AG20443 (cell line): ENCODE measurements at regions not wholly inside any gene's neighbourhood (a gene's known extent, or its start where the extent isn't known, plus 50 kb on each side); places are given as distances from the start of the nearest gene placed in this dataset.

ENCODE experiments used
- DNase-seq: peaks from one replicate; pipeline ENCODE4 v3.0.0; 2012; ENCODE audit warnings: low spot score, mixed read lengths

DNA sequence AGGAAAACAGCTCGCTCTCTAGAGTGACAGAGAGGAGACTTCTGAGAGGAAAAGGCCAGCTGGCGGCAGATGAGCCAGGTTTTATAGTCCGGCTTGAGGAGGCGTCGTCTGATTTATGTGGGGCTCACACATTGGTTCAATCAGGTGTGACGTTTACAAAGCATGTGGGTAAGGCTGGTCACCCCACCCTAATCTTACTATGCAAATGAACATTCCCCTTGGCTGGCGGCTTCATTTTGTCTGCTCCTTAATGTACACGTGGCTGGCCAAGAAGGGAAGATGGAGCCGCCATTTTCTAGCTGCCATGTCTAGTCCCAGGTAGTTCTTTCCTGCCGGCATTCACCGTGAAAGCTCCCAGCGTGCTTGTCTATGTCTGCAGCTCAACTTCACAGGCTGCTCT is 299.1 kb upstream of the SPRED2 start:
- DNase-seq = no peak

GRCh38 chr2:65730186-65730585 is 297.8 kb upstream of the SPRED2 start:
- no peak for DNase-seq

GRCh38 chr2:65729246-65729645 is 296.8 kb upstream of the SPRED2 start:
- no peak for DNase-seq

DNA sequence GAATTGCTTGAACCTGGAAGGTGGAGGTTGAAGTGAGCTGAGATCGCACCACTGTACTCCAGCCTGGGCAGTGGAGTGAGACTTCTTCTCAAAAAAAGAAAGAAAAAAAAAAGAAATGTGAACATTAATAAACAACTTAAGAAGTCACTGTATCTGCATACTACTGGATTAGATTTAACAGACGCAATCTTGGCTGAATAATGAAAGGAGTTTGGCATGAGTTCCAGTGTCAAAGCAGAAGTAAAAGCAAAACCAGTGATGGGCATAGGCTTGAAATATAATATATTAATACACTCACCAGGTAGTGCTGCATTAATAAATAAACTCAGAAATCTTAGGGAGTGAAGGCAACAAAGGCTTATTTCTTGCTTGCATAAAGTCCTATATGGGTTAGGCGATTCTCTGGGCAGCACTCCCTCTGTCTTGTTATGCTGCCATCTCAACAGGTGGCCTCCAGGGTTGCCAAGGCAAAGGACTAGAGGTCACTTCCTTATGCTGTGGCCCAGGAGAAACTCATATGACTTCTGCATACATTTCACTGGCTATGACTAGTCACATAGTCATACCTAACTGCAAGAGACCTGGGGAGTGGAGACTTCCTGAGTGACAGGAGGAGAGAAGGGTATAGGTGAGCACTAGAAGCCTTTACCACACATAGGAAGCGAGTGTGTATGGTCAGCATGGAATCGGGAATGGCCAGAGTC is 296.2 kb upstream of the SPRED2 start:
- no peak for DNase-seq

DNA sequence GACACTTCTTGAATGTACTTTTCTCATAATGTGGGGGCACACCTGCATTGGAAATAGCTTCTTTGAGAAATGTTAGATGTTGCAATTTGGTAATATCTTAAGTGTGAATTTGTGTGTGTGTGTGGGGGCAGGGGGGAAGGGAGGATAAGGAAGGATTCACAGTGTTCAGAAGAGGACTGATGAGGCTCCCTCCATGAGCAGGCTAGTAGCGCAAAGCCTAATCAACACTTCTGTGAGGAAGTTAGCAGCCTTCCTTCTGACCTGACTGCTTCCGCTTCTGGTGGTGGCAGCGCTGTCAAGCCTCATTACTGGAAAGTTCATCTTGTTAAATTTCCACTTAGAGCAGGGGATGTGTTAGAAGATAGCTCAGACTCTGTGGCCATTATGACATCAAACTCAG is 295.4 kb upstream of the SPRED2 start:
- DNase-seq = no peak

DNA sequence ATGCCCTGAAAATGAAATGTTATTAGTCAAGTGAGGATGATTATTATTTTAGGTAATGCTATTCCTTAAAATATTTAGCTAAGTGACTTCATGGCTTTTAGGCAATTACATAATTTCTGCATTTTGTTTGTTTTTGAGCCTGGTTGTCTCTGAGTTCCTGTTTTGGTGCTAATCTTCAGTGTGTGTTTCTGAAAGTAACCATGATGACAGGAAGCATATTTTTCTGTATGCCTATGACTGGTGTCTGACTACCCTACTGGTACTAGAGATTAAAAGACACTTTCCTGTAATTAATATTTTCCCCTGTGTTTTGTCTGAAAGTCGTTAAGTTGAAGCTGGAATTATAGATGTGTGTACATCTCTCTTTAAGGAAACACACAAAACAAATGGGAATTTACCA is 295.0 kb upstream of the SPRED2 start:
- DNase-seq = no peak

GRCh38 chr2:65724752-65725151 is 292.4 kb upstream of the SPRED2 start:
- no peak for DNase-seq

GRCh38 chr2:65724336-65724735 is 291.9 kb upstream of the SPRED2 start:
- no peak for DNase-seq

DNA sequence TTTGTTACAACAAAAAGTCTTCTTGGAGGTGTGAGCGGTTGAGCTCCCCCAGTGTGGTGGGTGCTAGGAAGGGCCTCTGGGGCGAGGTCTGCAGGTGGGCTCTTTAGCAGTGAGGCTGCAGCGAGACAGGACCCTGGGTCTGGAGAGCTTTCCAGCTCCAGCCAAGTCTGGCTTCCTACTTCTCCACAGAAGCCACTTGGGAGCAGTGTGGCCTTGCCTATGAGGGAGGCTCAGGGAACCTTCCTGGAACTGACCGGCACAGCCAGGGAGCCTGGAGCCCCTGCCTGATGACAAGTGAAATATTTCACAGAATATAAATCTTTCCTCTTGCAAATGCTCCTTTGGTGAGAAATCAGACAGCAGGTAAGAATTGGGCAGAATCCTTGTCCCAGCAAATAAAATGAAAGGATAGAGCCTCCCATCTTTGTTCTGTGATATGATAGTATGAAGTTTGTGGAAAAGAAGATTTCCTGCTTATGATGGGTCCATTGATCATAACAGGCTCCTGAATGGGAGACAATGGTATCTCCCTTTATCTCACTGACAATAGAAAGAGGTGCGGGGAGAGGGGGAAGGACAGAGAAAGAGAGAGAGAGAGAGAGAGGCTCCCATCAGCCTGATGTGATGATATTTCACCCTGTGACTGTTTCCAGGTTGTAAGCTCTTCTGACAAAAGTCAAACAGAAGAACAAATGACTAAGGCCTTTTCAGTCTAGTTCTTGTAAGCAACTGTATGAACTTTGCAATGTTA is 289.8 kb upstream of the SPRED2 start:
- DNase-seq = peak; percentile 42

- DNase-seq = no peak
These were observed 284.3 kb upstream of the SPRED2 start for GRCh38 chr2:65716698-65717097.

- no peak for DNase-seq
These were observed 282.9 kb upstream of the SPRED2 start for GRCh38 chr2:65715323-65715722.

- DNase-seq = no peak
These were observed 282.5 kb upstream of the SPRED2 start for GRCh38 chr2:65714866-65715265.

DNA sequence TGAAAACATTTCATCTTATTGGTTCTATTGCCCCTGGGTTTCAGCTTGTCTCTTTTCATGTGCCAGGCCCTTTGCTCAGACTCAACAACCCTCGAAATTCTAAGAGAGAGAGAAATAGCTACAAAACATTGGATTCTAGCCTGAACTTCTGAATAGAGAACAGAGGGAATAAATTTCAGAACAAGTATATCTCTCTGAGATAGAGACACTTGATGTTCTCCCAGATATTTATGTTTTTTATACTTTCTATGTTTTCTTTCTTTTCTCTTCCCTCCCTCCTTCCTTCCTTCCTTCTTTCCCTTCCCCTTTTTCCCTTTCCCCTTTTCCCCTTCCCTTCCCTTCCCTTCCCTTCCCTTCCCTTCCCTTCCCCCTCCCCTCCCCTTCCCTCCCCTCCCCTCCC is 279.5 kb upstream of the SPRED2 start:
- no peak for DNase-seq

DNA sequence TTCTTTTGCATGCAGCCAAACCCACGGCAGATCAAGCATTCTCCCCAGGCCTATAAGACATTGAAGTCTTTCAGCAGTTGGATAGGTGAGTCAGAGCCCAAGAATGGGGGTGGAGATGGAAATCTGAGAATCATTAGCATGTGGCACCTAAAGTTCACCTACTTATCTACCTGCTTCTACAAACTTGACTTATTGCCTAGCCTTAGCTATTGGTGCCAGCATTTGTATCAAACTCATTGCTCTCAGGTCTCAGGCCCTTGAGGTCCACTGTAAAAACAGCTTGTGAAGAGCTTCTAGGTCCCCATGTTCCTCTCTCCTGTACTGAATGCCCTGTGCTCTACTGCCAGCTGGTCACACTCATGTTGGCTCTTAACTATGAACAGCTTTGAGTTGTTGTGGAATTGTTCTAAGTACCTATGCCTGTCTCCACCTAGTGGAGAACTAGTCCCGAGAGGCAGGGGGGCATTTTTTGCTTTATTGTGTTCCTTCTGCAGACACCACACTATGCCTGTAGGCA is 278.4 kb upstream of the SPRED2 start:
- no peak for DNase-seq

- no peak for DNase-seq
These were observed 278.0 kb upstream of the SPRED2 start for GRCh38 chr2:65710356-65710755.

GRCh38 chr2:65708086-65708485 is 275.7 kb upstream of the SPRED2 start:
- DNase-seq = peak; percentile 17

DNA sequence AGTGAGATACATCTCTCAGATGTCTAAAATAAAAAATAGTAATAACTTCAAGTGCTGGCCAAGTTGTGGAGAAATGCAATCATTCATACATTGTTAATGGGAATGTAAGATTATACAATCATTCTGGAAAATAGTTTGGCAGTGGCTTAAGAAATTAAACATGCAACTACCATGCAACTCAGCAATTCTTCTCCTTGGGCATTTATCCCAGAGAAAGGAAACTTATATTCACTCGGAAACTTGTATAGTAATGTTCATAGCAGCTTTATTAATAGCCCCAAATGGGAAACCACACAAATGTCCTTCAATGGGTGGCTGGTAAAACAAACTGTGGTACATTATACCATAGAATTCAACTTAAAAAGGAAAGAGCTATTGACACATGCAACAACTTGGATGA is 274.0 kb upstream of the SPRED2 start:
- no peak for DNase-seq

- no peak for DNase-seq
These were observed 268.8 kb upstream of the SPRED2 start for GRCh38 chr2:65701191-65701590.

DNA sequence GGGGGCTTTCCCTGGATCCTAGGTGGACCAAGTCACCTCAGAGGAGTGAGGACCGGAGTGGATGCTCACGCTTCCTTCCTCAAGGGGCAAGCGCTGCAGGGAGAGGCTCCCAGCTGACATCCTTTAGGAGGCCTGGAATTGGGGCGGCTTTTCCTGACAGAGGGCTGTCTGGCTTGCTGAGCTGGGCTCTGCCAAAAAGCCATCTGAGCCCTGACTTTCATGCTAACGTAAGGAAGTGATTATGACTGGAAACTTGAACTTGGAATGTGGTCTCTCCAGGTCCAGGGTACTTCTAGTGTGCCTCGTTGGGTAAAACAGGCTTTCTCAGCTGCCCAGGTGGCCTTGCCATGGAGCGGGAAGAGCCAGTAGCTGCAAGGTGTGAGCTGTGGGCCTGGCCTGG is 268.3 kb upstream of the SPRED2 start:
- DNase-seq = no peak

DNA sequence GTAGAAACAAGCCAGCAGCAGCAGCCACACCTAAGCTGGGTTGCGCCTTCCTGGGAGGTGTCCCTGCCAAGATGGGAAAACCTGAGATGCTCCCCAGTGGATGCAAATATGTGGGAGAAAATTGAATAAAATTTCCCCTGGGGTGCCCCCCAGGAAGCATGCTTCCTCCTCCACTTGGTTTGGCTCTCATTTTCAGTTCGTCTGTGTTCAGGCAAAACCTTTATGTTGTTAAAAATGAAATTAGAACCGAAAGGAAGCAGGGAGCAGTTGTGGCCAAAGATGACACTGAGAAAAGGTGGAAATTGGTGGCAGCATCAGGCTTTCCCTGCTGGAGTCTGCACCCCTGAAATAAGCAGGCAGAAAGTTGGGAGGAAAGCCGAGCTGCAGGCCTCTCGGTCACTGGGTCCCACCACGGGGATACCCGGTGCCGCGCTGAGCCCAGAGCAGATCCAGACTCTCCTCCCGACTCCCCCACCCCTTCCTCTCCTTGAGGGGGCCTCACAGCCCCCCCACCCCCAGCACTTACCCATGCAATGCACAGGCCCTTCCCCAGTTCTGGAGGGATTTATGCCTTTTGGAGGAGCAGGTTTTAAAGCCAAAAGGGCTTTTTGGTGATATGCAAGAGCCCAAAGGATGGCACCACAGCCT is 267.7 kb upstream of the SPRED2 start:
- no peak for DNase-seq

DNA sequence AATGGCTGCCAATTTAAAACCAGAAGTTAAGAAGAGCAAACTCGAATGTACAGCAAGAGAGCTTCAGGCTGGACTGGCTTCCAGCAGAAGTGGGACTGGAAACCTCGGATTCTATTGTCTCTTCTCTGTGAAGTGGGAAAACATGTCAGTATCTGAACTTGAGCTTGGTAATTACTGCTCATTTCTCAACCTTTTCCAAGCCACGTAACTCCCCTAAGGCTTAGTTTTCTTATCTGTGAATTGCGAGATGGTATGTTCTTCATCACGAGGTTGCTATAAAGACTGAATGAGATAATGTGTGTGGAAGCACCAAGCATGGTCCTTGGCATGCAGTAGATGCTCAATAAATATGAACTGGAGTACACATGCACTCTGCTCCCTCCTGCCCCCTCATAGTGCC is 259.4 kb upstream of the SPRED2 start:
- no peak for DNase-seq

DNA sequence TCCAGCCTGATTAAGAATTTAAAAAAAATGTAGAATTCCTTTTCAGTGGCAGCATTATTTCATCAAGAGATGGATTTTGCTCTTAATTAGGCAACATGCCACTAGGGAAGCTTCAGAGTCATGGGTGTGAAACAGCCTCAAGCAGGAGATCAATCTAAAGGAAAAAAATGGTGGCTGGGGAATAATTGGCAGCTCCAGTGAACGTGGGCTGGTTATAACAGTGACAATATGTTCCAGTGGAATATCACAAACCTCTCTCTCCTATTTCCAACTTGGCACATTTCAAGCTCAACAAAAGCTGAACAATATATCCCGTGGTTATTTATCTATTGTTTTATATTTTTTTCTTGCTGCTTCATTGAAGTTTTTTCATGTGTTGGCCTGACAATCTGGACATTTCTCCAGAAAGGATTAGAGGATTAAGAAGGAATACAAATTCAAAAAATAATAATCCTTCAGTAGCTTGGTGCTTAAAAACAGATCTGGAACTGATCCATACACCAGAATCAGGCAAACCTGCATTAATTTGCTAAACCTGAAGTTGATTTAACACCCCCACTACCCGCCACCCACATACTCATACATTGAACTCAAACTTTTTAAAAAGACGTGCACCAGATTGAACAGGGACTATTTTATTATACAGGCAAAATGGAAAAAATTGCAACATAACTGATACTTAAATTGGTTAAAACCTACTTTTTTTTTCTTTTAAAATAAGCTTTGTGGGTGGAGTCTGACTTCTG is 255.9 kb upstream of the SPRED2 start:
- DNase-seq = no peak
